Kasumi-1 (cell line): ENCODE measurements at regions not wholly inside any gene's neighbourhood (a gene's known extent, or its start where the extent isn't known, plus 50 kb on each side); places are given as distances from the start of the nearest gene placed in this dataset.
"Not testable (repeated sequence)": the region's sequence is repeated elsewhere in the genome, so short reads cannot be mapped to it uniquely, and the experiment has no call there.

Experiments used
- DNase-seq, 2 experiments: peaks; one replicate each; lab custom pipeline; 2025; lab: John Stamatoyannopoulos, UW

DNA sequence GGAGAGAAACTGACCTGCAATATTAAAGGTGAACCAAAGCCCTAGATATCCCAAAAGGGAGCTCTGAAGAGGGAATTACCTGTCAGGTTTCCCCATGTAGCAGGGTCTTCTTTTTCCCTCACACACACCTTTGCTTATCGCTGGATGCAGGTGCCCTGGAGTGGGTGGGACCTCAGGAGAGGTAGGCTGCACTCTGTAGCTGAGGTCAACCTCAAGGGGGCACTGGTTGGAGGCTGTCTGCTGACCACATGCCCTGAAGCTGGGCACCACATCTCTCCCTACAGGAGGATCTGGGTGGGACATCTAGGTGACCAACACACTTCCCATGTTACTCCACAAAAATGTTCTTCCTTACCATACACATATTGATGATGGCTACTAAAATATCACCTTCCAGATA, 298.7 kb upstream of the USP25 start:
- no peak for DNase-seq

DNA sequence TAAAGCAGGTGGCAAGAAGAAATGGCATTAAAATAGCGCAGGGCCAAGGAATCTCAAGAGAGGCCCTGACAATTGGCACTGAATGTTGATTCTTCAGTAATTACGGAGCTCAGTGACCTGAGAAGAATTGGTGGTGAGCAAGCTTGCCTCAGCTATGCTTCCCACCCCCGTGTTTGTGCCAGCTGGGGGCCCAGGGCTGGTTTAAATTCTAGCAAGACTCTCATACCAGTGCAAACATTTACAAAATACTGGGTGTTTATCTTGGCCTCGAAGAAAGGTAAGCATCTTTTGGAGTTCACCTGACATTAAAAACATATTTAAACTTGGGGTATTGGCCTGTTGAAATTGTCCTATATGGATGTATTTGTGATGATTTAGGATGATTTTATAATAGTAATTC, 296.7 kb upstream of the USP25 start:
- DNase-seq = no peak

DNA sequence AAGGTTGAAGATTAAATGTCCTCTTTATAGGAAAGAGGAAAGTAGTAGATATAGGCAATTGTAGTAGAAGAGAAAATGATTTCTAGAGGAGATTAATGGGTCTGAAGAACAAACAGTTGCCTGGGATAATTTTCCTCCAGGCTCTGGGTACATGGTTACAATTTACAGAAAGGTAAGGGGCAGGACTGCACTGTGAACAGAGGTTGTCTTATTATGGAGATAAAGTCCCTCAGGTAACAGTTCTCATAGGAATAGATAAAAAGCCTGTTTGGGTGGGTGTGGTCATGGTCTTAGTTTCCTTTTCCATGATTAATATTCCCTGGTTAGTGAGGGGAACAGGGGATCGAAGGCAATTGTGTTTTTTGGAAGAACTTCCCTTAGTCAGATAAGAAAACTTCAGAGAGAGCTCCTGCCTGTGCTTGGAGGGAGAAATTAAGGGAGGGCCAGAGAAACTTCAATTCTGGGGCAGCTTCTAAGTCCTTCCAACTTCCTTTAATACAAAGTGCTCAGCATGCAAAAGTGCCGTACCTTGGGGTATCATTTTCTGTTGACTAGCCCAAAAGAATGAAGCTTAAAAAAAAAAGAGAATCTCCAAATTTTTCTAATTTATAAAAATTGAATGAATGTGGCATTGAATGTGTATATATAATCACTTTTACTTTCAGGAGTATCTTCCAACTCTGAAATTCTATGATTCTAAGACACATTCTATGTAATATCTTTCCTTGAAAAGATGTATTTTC, 295.4 kb upstream of the USP25 start:
- DNase-seq = no peak

DNA sequence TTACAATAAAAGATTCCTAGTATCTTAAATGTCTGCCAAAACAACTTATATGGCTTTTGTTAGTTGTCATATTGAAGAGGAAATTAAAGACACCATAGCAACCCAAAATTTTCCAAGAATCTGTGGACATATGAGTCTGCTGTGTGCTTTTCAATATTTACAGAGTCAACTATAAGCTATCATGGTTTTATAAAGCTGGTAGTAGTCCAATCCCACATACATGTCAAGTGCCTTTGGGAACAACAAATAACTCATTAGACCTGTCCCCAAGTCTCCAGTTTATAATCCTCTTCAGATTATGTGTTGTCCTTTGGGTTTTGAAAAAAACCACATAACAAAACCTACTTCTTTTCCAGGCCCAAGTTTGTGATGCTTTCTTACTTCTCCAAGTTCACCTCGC, 293.8 kb upstream of the USP25 start:
- no peak for DNase-seq

DNA sequence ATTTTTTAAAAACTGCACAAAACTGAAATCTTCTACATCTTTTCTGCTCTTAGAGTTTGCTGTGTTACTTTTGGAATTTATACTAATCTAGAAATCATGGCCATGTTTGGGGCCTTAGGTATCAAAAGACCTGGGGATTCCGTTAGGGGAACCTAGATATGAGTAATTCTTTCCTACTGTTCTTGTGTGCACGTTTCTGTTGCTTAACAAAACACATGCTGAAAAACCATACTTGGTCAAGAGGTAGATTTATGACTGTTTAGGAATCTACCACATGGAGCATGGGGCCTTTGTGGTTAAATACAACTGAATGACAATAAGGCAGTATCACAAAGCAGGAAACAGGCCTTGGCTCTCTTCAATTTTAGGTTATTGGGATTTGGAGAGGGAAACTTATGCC, 291.9 kb upstream of the USP25 start:
- peak; percentile 34 to 64 for DNase-seq

DNA sequence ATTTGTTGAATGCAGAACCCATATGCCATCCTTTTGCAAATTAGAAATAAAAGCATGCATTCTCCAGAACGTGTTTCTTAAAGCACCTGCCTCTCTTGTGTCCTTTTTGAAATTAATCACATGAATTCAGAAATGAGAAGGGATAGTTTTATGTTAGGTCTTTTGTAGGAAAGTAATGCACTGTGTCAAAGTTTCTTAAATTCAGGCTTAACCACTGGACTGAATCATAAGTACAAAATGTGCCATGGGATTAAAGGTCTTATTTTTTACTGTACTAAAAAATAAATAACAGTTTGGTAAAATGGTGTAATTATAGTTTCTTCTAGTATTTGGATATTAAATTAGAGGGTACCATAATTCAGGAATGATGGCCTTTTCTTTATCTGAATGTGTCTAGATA, 290.1 kb upstream of the USP25 start:
- DNase-seq = no peak

DNA sequence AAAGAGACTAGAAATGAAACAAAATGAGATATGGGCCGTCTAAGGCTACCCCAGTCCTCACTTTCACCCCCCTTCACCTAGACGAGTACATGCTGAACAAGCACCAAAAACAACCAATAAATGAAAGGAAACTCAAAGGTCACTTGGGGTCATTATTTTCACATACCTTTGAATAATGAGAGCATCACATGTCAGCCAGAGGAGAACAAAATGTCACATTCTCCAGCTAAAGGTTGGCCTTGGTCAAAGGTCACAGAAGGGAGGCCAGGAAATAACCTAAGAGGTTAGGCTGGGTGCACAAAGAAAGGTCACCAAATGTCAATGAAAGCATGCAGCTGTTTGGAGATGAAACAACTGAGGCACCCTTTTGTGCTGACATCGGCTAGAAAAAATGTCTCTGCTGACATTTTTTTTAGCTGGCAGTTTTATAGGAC, 288.7 kb upstream of the USP25 start:
- no peak for DNase-seq

DNA sequence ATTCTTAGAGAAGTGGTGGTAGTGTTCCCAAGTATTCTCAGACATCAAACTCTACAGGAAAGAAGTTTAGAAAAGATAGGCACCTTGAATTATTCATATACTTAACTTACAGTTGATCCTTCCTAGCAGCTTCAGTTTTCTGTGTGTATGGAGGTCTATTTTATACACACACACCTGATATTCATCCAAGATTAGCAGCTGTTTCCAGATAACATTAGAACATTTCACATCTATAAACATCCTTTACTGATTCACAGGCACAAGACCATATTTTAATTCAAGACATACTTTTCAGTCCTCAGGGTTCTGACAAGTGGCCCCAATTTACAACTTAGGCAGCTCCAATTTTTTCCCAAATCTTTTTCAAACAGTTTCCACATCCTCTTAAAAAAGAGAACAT, 287.8 kb upstream of the USP25 start:
- DNase-seq = no peak

DNA sequence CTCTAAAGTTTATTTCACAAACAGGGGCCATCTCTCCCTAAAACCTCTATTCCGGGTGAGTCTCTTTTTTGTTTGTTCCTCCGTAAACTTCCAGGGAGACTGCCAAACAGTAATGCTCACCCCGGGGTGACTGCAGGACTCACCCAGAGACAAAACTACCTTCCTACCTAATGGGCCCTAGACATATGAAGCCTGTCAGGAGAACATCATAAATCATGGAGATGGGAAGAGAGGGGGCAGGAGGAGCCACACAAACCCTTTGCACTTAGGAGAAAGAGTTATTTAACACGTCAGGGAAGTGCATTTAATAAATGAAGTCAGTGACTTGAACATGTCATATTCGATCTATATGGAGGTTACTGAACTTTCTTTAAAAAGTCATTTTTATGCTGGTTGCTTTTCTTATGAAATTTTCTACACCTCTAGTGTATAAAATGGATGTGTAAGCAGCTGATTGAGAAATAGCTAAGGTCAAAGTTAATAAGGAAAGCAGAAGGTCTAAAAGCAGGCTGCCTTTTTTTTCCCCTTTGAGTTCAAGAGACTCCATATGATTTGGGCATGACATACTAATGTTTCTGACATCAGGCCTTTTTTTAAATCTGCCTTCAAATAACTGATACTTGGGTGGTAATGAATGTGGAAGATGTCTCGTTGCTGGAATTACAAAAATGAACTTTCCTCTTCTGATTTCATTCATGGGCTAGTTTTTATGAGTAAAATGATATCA, 286.9 kb upstream of the USP25 start:
- no peak for DNase-seq

DNA sequence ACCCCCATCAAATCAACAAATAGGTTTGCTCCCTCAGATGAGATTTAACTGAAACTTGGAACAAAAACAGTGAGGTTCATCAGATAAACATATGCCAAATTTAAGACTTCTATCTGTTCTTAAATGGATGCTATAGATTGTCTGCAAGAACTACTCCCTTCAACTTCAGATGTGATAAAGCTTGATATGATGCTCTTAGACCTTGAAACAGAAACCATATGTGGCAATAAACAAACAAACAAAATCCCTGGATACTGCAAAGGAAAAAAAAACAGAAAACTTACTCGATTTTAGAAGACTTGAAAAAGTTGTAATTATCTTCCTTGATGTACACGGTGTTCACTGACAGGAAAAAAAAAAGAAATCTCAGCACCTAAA, 286.1 kb upstream of the USP25 start:
- DNase-seq = no peak

DNA sequence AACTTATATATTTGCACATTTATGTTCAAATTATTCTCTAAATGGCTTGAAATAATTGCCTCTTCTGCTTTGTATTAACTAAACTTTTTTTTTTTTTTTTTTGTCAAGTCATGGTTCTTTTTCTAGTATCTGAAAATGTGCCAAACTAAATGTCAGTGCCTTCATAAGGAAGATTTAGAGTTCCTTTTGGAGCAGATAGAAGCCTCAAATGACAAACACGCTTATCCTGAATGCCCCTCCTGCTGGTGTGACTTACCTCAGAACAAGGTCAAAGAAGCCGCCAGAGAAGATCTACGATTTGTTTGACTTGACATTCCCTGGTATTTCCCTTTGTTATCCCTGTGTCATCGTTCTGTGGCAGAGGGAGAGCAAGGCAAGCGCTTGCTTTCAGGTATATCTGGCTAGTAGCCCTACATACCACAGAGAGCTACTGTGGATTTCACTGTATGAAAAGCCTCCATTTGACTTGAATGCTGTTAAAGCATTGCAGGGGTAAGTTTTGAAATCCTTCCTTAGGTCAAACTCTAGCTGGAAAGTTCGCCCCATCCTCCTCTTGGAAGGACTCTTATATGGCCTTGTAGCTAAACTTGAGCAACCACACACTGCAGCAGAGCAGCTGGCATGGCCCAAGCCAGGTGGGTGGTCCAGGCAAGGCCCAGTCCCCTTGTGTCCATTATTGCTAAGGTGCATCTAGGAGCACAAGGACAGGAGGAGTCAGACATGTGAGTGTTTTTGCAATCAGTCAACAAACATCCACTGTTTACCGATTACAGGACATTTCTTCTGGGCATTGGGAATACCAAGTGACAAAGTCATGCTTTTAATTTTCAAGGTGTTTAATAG, 285.4 kb upstream of the USP25 start:
- no peak for DNase-seq

DNA sequence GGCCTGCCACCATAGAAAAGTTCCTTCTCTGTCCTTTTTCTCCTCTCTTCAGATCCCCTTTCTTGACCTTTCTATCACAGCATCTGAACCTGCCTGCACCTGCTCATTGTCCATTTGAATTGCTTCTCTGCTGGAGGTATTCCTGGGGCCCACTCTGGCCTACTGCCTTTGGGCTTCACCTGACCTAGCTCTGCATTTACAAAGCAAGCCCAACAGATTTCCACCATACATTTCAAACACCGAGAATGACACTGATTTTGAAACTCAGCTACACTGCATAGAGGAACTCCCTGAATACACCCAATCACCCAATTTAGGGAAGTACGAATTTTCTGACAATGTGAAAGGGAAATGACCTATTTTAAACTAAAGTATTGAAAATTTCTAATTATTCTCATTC, 284.5 kb upstream of the USP25 start:
- peak; percentile 62 to 80 for DNase-seq

DNA sequence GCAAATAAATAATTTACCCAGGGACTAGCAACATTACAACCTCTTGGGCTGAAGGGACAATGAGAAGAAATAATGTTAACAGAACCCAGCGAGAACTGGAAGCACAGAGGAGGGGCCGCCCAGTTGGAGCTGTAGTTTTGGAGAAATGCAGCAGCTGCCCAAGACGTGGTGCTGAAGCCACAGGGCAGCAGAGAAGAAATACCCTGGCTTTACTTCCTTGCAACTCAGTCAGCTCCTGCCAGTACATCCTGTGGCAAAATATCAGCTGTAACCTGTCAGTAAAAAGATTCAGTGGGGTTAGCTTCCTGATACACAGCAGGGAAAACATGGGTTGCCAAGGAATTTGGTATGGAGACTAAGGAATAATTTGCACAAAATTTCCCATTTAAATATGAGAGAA, 283.6 kb upstream of the USP25 start:
- peak; percentile 69 to 77 for DNase-seq

DNA sequence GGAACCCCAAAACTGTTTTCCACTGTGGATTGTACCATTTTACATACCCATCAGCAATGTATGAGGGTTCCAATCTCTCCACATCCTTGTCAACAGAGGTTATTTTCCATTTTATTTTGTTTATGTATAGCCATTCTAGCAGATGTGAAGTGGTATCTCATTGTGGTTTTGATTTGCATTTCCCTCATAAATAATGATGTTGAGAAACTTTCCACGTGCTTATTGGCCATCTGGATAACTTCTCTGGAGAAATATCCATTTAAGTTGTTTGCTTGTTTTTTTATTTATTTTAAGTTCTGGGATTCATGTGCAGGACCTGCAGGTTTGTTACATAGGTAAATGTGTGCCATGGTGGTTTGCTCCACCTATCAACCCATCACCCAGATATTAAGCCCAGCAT, 280.2 kb upstream of the USP25 start:
- no peak for DNase-seq

DNA sequence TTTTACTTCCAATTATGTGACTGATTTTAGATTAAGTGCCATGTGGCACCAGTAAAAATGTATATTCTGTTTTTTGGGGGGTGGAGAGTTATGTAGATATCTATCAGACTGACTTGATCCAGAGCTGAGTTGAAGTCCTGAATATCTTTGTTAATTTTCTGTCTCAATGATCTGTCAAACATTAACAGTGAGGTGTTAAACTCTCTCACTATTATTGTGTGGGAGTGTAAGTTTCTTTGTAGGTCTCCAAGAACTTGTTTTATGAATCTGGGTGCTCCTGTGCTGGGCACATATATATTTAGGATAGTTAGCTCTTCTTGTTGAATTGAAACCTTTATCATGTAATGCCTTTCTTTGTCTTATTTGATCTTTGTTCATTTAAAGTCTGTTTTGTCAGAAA, 276.5 kb upstream of the USP25 start:
- no peak for DNase-seq

DNA sequence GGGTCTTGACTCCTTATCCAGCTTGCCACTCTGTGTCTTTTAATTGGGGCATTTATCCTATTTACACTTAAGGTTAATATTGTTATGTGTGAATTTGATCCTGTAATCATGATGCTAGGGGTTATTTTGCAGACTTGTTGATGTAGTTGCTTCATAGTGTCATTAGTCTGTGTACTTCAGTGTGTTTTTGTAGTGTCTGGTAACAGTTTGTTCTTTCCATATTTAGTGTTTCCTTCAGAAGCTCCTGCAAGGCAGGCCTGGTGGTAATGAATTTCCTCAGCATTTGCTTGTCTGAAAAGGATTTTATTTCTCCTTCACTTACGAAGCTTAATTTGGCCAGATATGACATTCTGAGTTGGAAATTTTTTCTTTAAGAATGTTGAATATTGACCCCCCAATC, 276.0 kb upstream of the USP25 start:
- not testable (repeated sequence) for DNase-seq

DNA sequence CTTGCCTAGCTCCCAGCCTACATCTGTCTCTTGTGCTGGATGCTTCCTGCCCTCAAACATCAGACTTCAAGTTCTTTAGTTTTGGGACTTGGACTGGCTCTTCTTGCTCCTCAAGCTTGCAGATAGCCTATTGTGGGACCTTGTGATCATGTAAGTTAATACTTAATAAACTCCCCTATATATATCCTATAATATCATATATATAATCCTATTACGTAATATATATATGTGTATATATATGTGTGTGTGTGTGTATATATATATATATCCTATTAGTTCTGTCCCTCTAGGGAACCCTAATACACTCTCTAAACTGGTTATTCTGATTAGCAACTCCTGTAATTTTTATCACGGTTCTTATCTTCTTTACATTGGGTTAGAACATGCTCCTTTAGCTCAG, 274.9 kb upstream of the USP25 start:
- not testable (repeated sequence) for DNase-seq

DNA sequence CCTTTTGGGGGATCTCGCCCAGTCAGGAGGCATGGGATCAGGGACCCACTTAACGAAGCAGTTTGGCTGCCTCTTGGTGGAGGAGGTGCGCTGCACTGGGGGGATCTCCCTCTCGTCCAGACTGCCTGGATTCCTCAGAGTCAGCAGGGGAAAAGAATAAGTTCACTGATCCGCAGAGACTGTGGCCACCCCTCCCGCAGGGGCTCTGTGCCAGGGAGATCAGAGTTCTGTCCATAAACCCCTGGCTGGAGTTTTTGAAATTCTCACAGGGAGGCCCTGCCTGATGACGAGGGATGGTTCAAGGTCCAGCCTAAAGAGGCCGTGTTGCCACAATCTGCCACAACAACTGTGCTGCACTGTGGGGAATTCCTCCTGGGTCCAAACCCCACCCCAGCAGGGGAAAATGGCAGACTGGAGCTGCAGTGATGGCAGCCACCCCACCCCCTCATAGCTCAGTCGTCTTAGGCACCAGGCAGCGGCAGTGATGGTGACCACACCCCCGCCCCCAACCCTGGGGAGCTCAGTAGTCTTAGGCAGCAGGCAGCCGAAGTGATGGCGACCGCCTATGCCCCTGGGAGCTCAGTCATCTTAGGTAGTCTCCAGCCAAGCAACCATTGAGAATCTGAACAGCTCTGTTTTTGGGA, 273.8 kb upstream of the USP25 start:
- DNase-seq = no peak

DNA sequence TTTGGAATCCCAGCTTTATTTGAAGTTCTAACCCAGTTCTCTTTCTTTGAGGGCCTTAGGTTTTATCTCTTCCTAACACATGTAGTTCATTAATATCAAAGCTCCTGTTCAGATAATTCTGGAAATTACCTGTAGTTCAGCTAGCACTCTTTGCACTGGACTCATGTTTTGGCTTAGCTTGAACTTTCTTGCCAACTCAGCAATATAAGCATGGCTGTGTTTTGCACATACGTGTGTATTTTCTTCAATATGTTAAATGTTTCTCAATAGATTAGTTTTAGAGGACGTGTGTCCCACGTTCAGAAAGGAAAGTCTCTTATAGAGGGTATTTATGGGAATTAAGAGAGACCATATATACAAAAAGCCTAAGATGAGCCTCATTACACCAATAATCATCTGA, 271.8 kb upstream of the USP25 start:
- DNase-seq = no peak

DNA sequence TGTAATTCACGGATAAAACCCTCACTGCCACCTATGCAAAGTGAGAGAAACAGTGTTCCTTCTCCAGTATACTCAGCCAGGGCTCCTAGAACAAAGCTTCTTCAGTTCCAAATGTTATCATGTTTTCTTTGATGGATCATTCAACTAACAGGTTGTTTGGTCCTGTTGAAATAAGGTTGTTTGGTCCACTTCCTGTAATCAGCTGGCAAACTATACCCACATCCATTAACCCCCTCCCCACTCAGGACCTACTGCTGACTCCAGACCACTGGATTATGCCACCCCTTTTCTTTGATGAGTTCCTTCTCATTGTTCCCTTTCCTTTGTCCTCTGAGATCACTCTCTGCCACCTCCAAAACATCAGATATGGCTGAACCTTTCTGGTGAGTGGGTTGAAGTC, 267.7 kb upstream of the USP25 start:
- no peak for DNase-seq

DNA sequence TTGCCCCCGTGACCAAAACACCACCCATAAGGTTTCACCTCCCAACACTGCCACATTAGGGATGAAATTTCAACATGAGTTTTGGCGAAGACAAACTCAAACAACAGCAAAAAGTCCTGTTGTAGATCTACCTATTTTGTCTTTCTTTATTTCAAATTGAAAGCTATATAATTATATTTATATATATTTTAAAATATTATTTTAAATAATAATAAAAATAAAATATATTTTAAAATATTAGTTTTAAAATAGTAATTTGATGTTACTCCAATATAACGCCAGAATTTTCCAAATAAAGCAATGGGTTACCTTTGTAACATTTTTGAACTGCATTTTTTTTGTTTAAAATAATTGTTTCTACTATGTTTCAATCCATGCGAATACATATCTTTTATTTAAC, 263.5 kb upstream of the USP25 start:
- DNase-seq = no peak

DNA sequence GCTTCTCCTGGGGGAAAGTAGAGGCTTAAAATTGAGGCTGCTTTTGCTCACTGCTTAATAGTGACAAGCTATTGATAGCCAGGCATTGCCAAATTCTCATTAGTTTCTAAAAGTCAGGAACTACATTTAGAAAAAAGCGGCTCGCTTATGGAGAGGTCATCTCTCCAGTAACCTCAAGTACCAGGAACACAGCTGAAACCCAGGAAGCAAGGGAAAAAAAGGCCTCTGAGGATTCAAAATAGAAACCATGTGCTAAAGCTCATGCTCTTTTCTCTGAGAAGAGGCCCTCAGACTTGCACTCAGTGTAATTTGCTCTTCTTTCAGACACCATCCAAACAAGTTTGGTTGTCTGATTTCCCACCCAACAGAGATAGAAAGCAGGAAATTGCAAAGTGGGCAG, 261.4 kb upstream of the USP25 start:
- no peak for DNase-seq
